ENCODE measurements at regions not wholly inside any gene's neighbourhood (a gene's known extent, or its start where the extent isn't known, plus 50 kb on each side); places are given as distances from the start of the nearest gene placed in this dataset.
"Not testable (repeated sequence)": the region's sequence is repeated elsewhere in the genome, so short reads cannot be mapped to it uniquely, and the experiment has no call there.

DNA sequence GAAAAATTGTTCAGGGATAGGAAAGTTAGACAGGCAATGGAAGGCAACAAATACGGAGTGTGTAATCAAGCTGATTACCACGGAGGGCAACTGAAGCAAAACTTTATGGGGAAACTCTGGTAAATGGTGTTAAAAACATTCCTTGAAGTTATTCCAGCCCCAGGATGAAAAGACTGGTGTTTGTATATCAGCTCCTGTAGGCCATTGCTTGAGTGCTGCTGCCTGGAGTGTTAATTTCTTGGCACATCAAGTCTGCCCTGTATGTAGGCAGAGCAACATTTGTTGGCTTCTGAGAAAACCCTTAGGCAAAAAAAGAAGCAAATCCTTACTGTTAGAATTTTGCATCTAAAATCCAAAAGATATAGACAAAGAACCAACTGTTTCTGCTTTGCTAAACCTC, 686.5 kb upstream of the ACO1 start:
- no peak for DNase-seq

DNA sequence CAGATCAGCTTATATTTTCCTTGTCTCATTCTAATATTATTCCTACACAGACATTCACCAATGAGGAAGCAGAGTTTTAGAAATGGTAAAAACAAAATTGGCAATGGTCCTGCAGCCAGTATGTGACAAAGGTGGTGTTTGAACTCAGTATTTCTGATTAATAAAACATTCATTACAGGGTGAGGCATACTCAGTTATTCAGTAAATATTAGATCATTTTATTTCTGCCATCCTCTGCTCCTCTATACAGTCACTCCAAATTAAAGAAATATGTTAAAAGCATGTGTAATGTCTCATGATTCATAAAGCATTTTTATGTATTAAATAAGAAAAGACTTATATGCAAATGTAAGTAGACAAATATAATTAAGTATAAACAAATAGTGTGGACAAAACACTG, 684.6 kb upstream of the ACO1 start:
- no peak for DNase-seq

DNA sequence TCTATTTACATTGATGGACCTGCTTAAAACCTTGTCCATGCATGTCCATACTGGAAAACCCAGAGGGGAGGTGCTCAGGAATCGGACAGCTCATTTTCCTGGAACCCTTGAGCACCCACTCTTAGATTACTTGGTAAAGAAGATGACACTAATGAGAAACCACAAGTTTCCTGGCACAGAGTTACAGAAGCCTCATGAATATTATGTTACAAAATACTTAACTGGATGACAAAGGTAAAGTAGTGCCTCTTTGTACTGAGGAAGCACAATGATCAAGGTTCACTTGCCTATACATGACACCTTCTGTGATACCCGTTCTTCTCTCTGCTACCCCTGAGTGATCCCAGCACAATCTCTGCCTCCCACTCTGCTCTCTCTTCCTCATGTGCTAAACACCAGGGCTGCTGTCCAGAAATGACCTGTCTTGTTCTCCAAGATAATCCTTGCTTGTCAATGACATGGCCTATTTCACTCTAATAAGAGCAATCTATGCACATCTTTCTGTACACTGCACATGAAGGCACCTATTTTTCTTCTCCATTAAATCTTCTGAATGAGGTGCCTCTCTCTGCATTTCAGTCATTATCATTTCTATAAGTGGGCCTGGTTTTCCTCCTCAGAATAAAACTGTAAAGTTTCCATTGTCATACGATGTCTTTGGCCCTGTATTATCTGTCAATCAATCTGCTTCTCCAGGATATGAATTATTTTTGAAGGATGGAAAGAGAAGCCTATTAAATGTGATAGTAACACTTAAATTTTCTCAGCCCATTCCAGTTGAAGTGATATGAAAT, 684.0 kb upstream of the ACO1 start:
- no peak for DNase-seq

DNA sequence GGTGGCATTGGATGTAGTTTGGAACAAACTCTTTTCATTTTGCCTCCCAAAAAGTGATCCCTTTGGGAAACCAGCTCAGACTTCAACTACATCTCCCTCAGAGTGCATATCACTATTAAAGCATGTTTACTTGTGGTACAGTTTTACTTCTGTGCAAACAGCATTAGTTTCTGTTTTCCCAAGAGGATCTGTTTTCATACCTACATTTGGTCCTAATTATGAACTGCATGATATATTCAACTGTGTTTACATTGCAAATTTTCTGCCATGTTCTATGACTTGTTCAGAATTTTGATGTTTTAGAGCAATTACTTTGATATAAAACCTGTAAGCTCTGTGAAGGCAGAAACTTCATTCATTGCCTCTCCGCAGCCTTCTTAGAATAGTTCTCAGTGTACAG, 681.5 kb upstream of the ACO1 start:
- DNase-seq = no peak

DNA sequence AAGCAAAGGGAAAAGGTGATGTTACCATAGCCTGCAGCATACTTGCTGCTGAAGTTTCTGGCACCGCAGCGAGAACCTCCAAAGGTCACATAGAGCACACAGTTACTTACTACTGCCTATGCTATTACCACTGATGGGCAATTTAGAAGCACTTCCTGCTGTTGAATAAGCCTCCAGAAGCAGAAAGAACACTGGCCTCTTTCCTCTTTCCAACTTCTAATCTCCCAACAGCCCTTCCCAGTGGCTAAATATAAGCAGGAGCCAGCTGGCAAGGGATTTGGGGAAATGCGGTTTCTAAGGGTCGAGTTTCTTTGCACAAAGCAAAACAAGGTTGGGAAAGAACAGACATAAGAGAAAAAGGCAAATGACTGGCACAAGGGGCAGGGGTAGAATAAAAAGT, 669.2 kb upstream of the ACO1 start:
- no peak for DNase-seq

DNA sequence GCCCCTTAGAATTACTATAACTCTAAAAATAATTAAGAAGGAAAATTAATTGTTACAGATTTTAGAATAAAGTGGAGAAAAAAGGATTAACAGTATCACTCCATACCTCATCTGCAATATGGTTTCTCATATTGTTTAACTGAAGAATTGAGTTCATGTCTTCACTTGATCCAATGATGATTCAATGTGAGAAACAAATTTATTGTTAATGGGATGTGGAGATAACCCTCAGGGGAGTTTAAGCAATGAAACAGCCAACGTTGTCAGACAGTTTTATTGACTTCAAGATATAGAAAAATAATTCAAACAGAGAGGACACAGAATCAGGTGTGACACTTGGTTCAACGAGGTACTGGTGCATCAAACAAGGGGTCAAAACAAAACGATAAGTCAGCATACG, 665.2 kb upstream of the ACO1 start:
- DNase-seq = no peak

DNA sequence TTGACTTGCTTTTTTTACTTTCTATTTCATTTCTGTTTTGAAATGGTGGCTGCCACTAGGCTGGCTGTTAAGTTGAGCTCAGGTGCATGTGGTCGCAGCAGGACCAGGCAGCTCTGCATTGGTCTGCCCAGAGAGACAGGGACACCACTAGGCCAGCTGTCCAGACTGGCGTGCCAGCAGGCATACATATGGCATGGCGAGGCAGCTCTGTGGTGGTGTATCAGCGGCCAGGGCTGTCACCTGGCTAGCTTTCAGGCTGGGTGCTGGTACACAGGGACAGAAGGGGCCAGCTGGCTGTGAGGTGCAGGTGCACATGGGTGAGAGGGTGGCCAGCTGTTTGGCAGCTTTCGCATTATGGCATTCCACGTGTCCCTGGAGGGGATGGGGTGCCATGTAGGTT, 654.0 kb upstream of the ACO1 start:
- DNase-seq = no peak

DNA sequence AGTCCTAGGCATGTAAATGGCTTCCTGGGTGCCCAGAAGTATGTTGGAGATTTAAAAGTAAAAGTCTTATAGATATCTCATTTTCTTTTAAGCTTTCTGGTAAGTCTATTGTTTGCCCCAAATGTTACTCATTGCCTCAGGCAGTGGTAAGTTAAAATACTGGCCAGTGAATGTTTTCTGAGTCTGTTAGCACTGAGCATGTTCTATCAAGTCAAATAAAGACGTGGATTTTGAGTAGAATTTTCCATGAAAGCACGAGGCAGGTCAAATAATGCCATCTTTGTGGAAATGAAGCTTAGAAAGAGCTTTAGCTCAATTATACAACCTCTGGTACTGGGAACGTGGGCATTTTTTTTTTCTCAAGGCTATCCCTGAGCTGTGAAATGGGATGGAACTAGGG, 651.3 kb upstream of the ACO1 start:
- DNase-seq = no peak

DNA sequence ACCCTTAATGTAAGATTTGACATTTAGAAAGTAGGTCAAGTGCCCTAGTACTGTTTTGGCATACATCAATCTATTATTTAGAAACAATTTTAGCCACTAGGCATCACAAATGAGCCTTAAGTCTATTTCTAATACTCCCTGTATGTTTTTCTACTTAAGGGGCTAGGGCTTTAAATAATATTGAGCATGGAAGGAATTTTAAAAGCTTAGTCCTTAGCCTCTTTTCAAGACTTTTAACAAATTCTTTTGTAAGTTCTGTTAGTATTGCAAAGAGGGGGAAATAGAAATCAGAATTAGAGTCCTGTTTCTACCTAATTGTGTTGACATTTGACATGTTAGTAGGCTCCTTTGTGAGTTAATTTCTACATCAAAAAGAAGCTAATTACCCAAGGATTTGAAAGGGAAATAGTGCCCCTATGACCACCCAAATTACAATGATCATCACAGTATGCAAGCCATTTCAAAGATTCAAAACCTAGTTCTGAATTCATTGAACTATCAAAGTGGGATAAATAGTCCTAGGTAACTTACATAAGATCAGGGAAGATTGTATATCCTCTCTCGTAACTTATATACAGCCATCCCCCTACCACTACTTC, 647.8 kb upstream of the ACO1 start:
- DNase-seq = no peak

DNA sequence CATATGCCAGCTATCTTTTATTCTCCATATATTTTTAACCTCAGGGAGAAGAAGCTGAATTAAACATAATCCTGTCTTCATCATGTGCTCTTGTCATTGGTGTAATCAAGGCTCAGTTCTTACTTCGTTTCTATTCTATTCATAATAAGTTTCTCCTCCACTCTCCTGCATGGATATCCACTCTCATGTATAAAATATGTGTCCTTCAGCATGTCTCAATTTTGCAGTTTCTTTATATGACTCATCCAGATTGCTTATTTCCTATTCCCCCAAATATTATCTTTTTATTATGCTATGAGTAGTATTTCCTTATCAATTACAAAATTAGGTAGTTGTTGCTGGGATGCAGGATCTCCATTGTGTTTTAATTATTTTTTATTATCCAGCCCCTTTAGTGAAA, 643.7 kb upstream of the ACO1 start:
- DNase-seq = no peak

DNA sequence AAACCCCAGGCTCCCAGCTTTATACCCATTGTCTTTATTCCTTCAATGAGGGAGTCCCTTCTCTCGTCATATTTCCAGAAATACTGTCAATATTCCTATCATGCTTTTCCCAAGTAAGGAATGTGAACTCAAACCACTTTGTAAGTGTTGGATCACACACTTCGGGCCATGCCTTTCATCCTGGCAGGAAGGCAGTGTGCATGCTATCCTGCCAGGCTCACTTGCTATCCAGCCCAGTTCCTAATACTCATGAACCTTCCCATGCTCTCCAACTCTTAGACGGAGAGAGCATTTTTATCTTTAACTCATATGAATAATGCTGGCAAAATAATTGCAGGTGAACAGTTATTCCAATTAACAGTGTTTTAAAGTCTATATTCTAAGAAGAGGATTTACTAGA, 639.9 kb upstream of the ACO1 start:
- DNase-seq = no peak

DNA sequence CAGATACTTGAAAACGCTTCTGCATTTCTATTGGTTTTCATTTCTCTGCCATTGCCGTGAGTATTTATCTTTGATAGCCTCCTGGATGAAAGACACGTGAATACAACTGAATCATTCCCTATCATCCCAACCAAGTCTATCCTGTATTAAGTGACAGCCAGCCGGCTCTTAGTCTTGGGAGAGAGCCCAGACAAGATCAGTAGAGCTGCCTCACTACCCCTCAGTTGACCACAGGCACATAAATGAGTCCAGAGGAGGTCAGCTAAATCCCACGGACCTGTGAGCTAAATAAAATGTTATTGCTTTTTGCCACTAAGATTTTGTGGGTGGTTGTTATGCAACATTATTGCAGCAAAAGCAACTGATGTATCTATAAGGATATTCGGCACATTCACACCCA, 639.0 kb upstream of the ACO1 start:
- DNase-seq = no peak

DNA sequence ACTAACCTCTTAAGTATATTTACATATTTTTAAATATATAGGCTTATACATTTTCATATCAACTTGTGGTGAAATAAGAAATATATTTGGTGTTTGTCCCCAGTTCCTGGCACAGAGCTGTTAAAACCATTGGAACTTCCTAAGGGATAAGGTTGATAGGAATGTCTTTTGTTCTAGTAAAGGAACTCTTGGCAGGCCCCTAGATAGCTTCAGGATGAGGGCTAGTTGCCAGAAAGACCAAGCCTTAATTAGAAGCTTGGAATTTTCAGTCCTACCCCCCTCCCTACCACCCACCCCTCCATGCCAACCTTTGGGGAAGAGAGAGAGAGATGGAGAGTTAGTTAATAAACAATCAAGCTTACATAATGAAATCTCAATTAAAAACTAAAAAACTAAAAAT, 638.6 kb upstream of the ACO1 start:
- DNase-seq = no peak

DNA sequence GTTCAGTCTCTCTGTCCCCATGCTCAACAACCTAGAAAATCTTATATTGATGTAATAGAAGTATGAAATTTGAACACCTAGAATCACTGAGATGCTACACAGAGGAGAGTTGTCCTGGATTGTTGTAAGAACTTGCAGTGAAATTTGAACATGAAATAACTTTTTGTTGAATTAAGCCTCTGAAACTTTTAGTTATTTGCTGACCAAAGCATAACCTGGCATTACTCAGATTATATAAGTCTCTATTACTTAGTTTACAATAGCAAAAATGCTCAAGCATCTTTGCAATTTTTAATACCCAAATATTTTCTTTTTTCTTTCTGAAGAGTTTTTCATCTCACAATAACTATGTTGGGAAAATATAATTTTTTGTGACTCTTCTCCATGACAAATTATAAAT, 630.7 kb upstream of the ACO1 start:
- DNase-seq = no peak

DNA sequence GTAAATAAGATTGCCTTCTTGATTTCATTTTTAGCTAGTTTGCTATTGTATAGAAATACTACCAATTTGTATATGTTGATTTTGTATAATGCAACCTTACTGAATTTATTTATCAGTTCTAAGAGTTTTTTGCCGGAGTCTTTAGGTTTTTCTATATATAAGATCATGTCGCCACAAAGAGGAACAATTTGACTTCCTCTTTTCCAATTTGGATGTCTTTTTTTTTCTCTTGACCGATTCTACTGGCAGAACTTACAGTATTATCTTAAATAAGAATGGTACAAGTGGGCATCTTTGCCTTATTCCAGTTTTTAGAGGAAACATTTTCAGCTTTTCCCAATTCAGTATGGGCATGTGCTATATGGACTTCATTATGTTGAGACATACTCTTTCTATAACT, 624.7 kb upstream of the ACO1 start:
- DNase-seq = no peak

DNA sequence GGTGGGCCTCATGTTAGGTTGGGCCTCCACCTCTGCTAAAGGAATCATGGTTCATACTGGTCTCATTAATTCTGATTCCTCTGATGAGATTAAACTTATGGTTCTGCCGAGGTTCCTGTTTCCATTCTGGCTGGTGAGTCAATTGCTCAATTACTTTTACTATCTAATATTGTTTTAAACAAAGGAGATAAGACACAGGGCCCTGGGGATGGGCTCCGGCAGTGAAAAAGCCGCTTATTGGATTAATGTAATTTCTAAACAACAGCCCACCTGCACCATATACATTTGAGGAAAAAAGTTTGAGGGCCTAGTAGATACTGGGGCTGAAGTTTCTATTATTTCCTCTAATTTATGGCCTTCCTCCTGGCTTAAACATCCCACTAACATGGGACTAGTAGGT, 610.4 kb upstream of the ACO1 start:
- DNase-seq = not testable (repeated sequence)

DNA sequence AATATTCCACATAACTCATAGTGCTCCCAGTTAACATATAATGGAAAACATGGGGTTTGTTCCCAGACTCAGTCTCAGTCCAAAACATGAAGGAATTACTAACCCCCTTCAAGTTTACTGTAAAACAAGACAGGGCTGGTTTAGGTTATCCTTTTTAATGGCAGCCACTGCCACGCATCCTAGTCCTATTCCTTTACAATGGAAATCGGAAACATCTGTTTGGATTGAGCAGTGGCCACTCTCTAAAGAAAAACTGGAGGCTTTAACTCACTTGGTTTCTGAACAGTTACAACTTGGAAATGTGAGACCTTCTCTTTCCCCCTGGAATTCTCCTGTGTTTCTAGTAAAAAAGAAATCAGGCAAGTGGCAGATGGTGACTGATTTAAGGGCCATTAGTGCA, 609.9 kb upstream of the ACO1 start:
- no peak for DNase-seq

DNA sequence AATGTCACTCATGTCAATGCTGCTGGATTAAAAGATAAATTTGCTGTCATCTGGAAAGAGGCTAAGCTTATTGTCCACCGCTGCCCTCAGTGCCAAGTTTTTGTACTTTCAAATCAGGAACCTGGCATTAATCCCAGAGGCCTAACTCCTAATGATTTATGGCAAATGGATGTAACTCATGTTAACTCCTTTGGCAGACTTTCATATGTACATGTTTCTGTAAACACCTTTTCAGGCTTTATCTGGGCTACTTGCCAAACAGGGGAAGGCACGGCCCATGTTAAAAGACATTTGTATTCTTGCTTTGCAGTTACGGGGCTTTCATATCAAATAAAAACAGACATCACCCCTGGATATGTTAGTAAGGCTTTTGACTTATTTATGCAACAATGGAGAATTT, 608.0 kb upstream of the ACO1 start:
- no peak for DNase-seq

DNA sequence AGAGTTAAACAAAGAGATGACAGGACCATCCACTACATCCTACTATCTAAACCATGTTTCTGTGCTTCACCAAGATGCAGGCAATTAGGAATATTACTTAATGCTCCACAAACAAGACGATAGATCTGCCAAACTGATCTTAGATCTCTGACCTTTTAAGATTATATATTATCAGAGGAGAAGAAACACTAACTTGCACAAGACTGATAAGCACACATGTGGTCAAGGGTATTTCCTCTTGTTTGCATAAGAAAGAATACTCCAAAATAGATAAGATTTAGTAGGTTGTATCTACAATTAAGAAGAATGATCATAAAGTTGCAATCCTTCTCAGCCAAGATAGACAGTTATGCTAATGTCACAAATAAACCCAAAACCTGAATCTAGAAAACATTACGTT, 601.0 kb upstream of the ACO1 start:
- DNase-seq = no peak

DNA sequence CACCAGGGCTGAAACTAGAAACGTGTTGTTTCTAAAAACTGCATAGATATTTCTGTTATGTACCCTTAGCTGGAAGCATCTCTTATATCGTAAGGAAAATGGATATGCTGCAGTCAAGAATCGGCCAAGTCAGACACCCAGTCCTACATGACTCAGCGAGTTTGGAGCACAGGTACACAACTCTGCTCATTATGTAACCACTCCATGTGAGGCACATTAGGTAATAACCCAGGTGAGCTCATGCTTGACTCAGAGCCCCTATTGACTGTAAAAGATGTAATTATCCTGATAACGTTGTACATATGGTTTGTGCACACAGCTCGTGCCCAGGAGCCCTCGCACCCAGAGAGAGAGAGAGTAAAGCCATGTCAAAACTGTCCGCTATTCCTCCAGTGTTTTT, 593.7 kb upstream of the ACO1 start:
- DNase-seq = no peak

DNA sequence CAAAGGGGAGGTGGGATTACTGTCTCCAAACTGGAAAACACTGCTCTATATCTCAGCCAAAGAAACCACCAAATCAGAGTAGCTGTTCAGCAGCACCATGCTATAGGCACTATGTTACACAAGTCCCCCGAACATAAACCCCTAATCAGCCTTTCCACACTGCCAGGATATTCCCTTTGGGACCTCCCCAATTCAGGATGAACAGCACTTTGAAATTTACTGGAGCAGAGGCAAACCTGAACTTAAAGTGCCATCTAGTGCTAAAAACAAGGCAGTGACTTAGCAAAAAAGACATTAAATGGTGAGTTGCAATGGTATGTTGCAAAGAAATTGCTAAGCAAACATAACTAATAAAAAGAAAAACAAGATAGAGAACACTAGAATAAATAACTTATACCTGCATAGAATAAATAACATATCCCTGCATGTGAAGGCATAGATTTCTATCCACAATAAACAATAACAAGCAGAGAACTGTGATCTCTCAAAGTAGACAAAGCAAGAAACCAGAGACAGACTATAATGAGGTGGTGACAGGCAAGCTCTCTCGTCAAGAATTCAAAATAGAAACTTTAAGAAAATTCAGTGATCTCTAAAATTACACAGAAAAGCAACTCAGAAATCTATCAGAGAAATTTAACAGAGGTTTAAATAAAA, 584.4 kb upstream of the ACO1 start:
- no peak for DNase-seq

DNA sequence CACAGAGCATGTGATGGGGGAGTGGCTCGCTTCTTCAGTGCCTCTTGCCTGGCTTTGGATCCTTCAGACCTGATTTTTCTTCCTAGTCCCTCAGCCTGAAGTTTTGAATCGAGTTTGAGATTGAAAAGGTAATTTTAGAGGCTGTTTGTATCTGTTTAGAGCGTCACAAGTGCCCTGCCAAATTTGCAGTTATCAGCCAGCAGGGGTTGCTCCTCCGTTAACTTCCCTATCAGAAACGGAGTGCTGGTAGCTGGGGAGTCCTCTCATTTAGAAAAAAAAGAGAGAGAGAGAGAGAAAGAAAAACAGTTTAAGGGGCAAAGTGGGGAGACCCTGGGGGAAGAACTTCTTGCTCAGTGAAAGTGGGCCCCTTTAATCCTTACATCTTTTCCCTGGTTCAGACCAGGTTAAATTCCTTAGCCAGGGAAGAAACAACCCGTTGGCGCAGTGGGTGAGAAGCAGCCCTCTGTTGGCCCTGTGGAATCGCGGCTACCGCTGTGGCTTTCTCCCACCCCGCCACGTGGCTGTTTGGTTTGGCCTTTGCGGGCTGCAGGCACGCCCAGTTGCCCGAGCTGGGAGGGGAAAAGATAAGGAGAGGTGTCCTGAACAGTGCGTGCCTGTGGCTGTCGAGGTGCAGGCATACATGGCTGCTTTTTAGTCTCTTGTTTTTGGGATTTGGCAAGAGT, 576.7 kb upstream of the ACO1 start:
- no peak for DNase-seq

DNA sequence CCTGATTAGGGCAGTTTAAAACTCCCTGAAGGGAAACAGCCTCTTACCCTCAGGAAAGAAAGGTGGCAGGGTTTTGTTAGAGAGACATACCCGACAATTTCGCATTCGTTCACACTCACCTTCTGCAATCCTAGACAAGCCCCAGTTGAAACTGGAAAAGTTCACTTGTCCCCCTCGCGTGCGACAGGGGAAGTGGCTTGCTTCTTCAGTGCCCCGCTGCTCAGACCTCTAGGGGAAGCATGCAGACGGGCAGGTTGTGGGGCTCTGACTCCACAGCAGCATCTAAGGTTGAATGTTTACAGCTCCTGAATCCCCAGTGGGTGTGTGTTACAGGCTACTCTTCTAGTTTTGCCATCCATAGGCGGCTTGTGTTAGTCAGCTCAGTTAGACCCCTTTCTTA, 575.7 kb upstream of the ACO1 start:
- DNase-seq = no peak

DNA sequence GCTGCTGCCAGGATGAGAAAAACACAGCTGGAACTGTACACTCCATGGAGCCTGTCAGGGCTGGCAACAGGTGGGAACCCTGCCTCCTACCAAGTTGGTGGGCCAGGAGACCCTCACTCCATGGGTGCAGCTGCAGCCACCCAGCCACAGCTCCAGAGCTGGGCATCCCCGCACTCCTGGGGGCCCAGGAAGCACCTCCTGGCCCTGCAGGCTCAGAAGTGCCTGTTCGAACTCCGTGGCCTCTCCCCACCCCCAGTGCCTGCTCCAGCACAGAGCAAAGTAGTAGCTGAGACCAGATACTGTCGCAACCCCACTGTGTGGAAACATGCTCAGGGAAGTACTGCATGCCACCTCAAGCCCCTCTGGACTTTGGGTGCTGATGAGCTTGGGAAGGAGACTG, 564.0 kb upstream of the ACO1 start:
- DNase-seq = no peak

Measured in cerebellar nuclear complex (tissue), 1 donor.